H4 (cell line): ENCODE measurements at regions not wholly inside any gene's neighbourhood (a gene's known extent, or its start where the extent isn't known, plus 50 kb on each side); places are given as distances from the start of the nearest gene placed in this dataset.
"Not testable (repeated sequence)": the region's sequence is repeated elsewhere in the genome, so short reads cannot be mapped to it uniquely, and the experiment has no call there.

Experiments used
- DNase-seq: peaks from one replicate; pipeline ENCODE4 v3.0.0-alpha.2; 2015; ENCODE audit warnings: low spot score

GRCh38 chr5:63894690-63895089 is 67.6 kb downstream of the HTR1A start:
- DNase-seq = no peak

GRCh38 chr5:63878788-63879187 is 83.5 kb downstream of the HTR1A start:
- DNase-seq = no peak

- no peak for DNase-seq
Measured at GRCh38 chr5:63877961-63878360, 84.3 kb downstream of the HTR1A start.

- no peak for DNase-seq
Measured at GRCh38 chr5:63860379-63860778, 101.9 kb downstream of the HTR1A start.

GRCh38 chr5:63854076-63854475 is 108.2 kb downstream of the HTR1A start:
- no peak for DNase-seq

- no peak for DNase-seq
Measured at GRCh38 chr5:63843190-63843589, 119.1 kb downstream of the HTR1A start.

GRCh38 chr5:63837437-63837836 is 124.8 kb downstream of the HTR1A start:
- DNase-seq = no peak

GRCh38 chr5:63831381-63831780 is 130.9 kb downstream of the HTR1A start:
- no peak for DNase-seq

GRCh38 chr5:63825984-63826383 is 136.3 kb downstream of the HTR1A start:
- DNase-seq = no peak

- no peak for DNase-seq
Measured at GRCh38 chr5:63823583-63823982, 138.7 kb downstream of the HTR1A start.

GRCh38 chr5:63822614-63823013 is 139.6 kb downstream of the HTR1A start:
- no peak for DNase-seq

GRCh38 chr5:63820577-63820976 is 141.7 kb downstream of the HTR1A start:
- no peak for DNase-seq

GRCh38 chr5:63812693-63813092 is 149.6 kb downstream of the HTR1A start:
- DNase-seq = no peak

- no peak for DNase-seq
Measured at GRCh38 chr5:63811961-63812360, 150.3 kb downstream of the HTR1A start.

- DNase-seq = no peak
Measured at GRCh38 chr5:63811286-63811685, 151.0 kb downstream of the HTR1A start.

- no peak for DNase-seq
Measured at GRCh38 chr5:63805151-63805550, 157.1 kb downstream of the HTR1A start.

- DNase-seq = no peak
Measured at GRCh38 chr5:63803165-63803564, 159.1 kb downstream of the HTR1A start.

GRCh38 chr5:63794979-63795378 is 167.3 kb downstream of the HTR1A start:
- DNase-seq = no peak

- no peak for DNase-seq
Measured at GRCh38 chr5:63794296-63794695, 167.9 kb downstream of the HTR1A start.

GRCh38 chr5:63774939-63775338 is 187.3 kb downstream of the HTR1A start:
- DNase-seq = no peak

- no peak for DNase-seq
Measured at GRCh38 chr5:63768221-63768620, 194.0 kb downstream of the HTR1A start.

GRCh38 chr5:63760965-63761364 is 201.3 kb downstream of the HTR1A start:
- DNase-seq = no peak

GRCh38 chr5:63743096-63743798 is 219.0 kb downstream of the HTR1A start:
- DNase-seq = peak; percentile 26

- not testable (repeated sequence) for DNase-seq
Measured at GRCh38 chr5:63732880-63733279, 229.4 kb downstream of the HTR1A start.
